Muscle layer of colon (tissue), 2 donors: ENCODE measurements at regions not wholly inside any gene's neighbourhood (a gene's known extent, or its start where the extent isn't known, plus 50 kb on each side); places are given as distances from the start of the nearest gene placed in this dataset.

Experiments used
- H3K27ac ChIP-seq: one replicate; pipeline ENCODE4 v1.7.0; 2013; ENCODE audit warnings: low read depth, mild to moderate bottlenecking, low read length, moderate library complexity
- H3K27me3 ChIP-seq, 2 donors: one replicate each; pipeline ENCODE4 v1.7.0; 2013; ENCODE audit warnings: low read length in 2 of 2, mild to moderate bottlenecking in 2 of 2; ENCODE audit not compliant: insufficient read depth in 2 of 2, control insufficient read depth in 1 of 2
- H3K36me3 ChIP-seq: one replicate; pipeline ENCODE4 v1.7.0; 2013; ENCODE audit warnings: mild to moderate bottlenecking, low read length; ENCODE audit not compliant: insufficient read depth
- H3K4me1 ChIP-seq: one replicate; pipeline ENCODE4 v1.7.0; 2013; ENCODE audit warnings: mild to moderate bottlenecking, low read length; ENCODE audit not compliant: insufficient read depth
- H3K4me3 ChIP-seq, 2 donors: one replicate each; pipeline ENCODE4 v1.7.0; 2013; ENCODE audit warnings: low read length in 2 of 2, low read depth in 1 of 2, mild to moderate bottlenecking in 1 of 2, moderate library complexity in 1 of 2
- H3K9ac ChIP-seq: one replicate; pipeline ENCODE4 v1.7.0; 2013; ENCODE audit warnings: low read length
- H3K9me3 ChIP-seq: one replicate; pipeline ENCODE4 v1.7.0; 2013; ENCODE audit warnings: mild to moderate bottlenecking, low read length
- donor health status: abdominal sarcoma.
- donor health status: Adenocarcinoma of cecum.

DNA sequence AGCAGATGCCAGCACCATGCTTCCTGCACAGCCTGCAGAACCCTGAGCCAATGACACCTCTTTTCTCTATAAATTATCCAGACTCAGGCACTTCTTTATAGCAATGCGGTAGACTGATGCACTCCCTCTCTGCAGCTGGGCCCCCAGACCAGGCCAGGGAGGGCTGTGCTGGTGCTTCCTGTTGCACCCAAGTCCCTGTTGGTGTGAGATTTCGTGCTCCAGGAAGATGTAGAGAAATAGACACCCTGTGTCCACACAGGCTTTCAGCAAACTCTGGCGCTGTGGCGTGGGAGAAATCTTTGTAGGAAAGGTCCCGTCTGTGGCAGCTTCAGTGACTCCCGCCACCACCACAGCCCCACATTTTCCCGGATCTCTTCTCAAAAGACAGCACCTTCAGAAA, 572.2 kb downstream of the GALR1 start:
- H3K4me3 ChIP-seq, result no peak overlapping the region
- H3K36me3 ChIP-seq, result no peaks in the 10 kb centered on the region
- H3K4me1 ChIP-seq, result no peaks in the 10 kb centered on the region
- H3K27me3 ChIP-seq, result no peaks in the 10 kb centered on the region
- H3K27ac ChIP-seq, result no peak overlapping the region
- no peak overlapping the region for H3K9ac ChIP-seq
- no peaks in the 10 kb centered on the region for H3K9me3 ChIP-seq

DNA sequence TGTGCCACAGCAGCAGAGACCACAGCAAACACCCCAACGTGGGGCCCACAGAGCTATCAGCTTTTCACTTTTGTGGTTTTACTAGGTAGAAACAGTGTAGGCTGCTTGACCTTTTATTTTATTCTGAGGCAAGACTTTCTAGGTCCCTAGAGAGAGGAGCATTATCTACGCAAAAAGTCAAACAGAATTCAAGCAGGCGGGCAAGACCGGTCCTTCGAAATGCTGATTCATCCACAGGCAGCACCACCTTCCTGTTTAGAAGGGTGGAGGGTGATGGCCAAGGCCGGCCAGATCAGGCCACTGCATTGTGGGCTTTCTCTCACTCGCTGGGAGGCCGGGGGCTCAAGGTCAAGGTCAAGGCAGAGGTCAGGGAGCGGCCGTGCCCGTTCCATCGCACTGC, 573.0 kb downstream of the GALR1 start:
- no peaks in the 10 kb centered on the region for H3K27me3 ChIP-seq
- no peak overlapping the region for H3K9ac ChIP-seq
- H3K27ac ChIP-seq, result no peak overlapping the region
- no peak overlapping the region for H3K4me3 ChIP-seq
- no peaks in the 10 kb centered on the region for H3K9me3 ChIP-seq
- H3K4me1 ChIP-seq, result no peaks in the 10 kb centered on the region
- H3K36me3 ChIP-seq, result no peaks in the 10 kb centered on the region

DNA sequence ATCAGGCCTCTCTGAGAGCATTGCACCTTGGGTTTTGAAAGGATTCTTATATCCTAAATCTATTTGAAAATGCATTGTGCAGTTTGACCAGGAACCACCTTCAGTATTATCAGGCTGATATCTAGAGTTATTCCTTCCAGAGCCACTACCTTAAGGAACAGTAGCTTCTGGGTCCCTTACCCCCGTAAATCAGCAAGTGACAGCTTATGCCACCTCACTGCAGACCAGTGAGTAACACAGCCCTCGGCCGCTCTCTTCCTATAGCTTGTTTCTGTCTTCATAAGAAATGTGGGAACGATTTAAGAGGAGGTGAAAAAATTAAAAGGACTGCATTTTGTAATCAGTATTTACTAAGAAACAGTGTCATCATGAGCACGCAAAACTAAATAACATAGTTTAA, 584.2 kb downstream of the GALR1 start:
- no peaks in the 10 kb centered on the region for H3K4me1 ChIP-seq
- no peaks in the 10 kb centered on the region for H3K9me3 ChIP-seq
- no peak overlapping the region for H3K4me3 ChIP-seq
- no peaks in the 10 kb centered on the region for H3K36me3 ChIP-seq
- no peak overlapping the region for H3K9ac ChIP-seq
- H3K27me3 ChIP-seq, result no peaks in the 10 kb centered on the region
- H3K27ac ChIP-seq, result no peak overlapping the region

DNA sequence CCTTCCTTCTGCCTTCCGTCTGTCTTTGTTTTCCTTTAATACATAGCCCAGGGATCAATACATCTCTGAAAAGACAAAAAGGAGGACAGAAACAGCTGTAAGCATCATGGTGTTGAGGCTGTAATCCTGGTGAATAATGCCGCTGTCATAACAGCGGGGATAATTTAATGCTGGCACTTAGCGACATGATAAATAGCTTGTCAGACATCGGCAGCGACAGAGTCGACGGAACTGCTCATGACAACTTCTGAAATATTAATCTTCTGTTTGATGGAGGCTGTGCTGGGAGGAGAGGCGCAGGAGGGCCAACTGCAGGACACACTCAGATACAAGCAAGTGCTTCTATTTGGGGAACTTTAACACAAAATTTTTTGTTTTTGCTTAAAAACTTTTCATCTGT, 602.2 kb downstream of the GALR1 start:
- Histone ChIP-seq H3K36me3 (no peaks in the 10 kb centered on the region), H3K27me3 (no peaks in the 10 kb centered on the region), H3K4me3 (no peak overlapping the region), H3K4me1 (no peaks in the 10 kb centered on the region), H3K9me3 (no peaks in the 10 kb centered on the region), H3K27ac (no peak overlapping the region), H3K9ac (no peak overlapping the region)

DNA sequence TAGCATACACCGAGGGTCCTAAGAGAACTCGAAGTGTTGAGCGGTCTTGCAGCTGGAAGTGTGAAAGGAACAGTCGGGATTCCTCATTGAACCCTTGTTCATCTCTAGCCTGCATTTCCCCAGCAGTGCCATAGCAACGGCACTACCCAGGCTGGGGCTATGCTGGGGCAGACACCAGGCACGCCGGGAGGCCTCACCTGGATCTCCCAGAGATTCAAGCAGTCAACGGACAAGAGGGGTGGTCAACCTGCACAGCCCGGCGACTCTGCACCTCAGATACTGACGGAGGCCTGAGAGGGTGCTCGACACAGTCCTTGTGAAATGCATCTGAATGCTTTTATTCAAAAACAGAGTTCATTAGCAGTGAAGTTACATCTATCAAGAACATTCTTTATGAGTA, 604.2 kb downstream of the GALR1 start:
- Histone ChIP-seq H3K4me1 (no peaks in the 10 kb centered on the region), H3K27ac (no peak overlapping the region), H3K36me3 (no peaks in the 10 kb centered on the region), H3K27me3 (no peaks in the 10 kb centered on the region), H3K9me3 (no peaks in the 10 kb centered on the region), H3K9ac (no peak overlapping the region), H3K4me3 (no peak overlapping the region)

DNA sequence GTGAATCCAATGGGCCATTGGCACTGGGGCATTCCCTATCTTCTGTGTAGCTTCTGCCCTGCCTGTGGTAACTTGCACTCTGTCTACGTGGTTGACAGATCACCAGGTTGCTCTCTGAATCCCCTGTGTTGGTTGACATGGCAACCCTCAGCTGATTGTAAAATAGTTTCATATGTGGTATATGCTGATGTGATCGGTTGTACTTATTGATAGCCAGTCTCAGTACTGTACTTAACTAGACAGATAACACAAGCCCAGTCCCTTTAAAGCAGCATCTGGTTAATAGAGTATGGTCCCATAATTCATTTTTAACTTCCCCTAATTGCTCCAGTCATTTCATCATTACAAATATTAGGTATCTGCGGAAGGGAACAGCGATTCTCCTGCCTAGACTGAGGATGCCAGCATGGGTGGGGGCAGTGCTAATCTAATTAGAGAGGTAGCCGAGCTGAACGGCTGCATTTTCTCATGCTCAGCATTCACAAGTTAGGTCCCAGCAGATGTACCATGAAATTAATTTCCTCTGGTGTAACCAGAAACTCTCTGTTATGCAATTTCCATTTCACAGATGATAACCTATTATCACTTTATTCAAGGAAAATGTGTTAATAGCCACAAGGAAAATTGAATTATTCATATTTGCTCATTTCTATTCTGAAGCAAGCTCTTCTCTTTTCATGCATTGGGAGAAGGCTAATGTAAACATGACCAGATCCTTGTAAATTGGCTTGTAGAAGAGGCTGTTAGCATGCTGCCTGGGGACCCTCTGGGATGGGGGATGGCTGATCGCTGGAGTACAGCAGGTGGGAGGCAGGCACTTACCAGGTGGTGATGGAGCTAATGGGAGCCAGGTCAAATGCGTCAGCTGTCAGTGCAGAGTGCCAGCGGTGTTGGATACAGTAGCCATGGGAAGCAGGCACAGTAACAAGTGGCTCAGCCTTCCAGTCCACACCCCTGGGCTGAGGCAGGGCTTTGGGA, 608.3 kb downstream of the GALR1 start:
- no peaks in the 10 kb centered on the region for H3K36me3 ChIP-seq
- no peak overlapping the region for H3K27ac ChIP-seq
- no peak overlapping the region for H3K4me3 ChIP-seq
- no peaks in the 10 kb centered on the region for H3K27me3 ChIP-seq
- H3K9me3 ChIP-seq, result no peaks in the 10 kb centered on the region
- H3K4me1 ChIP-seq, result no peaks in the 10 kb centered on the region
- no peak overlapping the region for H3K9ac ChIP-seq

DNA sequence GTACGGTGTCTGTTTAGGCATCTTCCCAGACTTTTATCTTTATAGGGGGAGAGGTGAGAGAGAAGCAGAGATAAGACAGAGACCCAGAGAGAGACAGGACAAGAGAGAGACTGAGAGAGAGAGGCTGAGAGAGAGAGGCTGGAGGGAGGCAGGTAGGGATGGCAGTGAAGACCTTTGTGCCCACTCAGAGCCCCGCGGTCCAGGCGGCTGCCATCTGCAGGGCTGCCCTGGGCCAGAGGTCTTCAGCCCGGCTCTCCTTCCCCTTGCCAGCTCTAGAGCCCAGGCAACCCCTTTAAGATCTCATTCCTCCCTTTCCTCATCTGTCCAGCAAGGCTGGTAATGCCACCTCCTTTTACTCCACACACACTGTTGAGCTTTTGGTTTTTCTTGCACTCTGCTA, 610.0 kb downstream of the GALR1 start:
- Histone ChIP-seq H3K27me3 (no peaks in the 10 kb centered on the region), H3K9me3 (no peaks in the 10 kb centered on the region), H3K9ac (no peak overlapping the region), H3K4me1 (no peaks in the 10 kb centered on the region), H3K4me3 (no peak overlapping the region), H3K27ac (no peak overlapping the region), H3K36me3 (no peaks in the 10 kb centered on the region)

DNA sequence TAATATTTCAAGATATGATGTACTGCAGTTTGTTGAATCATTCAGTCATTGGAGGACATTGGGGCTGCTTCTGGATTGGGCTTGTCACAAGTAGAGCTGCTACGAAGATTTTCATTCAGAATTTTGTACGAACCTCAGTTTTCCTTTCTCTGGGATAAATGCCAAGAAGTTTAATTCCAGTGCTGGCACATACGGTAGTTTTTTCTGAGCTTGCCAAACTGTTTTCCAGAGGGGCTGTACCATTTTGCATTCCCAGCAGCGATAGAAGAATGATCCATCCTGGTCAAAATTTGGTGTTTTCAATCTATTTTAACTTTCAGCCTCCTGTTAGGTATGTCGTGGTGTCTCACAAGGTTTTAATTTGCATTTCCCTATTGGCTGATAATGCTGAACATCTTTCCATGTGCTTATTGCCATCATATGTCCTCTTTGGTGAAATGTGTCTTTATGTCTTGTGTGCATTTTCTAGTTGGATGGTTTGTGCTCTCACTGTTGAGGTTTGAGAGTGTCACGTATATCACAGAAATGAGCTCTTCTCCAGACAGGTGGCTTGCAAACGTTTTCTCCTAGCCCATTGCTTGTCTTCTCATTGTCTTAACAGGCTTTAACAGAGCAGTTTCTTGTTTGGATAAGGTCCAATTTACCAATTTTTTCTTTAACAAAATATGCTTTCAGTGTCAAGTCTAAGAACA, 612.6 kb downstream of the GALR1 start:
- H3K27ac ChIP-seq, result no peak overlapping the region
- H3K9ac ChIP-seq, result no peak overlapping the region
- no peaks in the 10 kb centered on the region for H3K4me1 ChIP-seq
- no peaks in the 10 kb centered on the region for H3K36me3 ChIP-seq
- no peak overlapping the region for H3K4me3 ChIP-seq
- no peaks in the 10 kb centered on the region for H3K27me3 ChIP-seq
- H3K9me3 ChIP-seq, result no peaks in the 10 kb centered on the region

DNA sequence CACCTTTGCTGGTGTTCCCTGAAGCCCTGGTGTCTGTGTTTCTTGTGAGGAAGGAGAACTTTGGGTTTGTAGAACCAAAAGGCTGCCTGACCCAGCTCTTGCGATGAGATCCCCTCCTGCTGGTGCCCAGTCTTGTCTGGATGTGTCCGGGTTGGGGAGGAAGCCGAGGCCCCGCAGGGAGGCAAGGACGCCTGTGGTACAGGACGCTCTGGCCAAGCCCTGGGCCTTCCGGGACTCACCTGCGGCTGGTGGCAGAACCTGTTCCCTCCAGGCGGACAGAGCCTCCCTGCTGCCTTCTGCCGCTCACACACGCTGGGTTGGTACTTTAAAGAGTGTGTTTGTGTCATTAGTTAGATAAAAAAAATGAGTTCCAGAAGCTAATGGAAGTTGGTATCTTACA, 616.2 kb downstream of the GALR1 start:
- no peak overlapping the region for H3K4me3 ChIP-seq
- H3K27ac ChIP-seq, result no peak overlapping the region
- no peaks in the 10 kb centered on the region for H3K36me3 ChIP-seq
- H3K27me3 ChIP-seq, result no peaks in the 10 kb centered on the region
- no peak overlapping the region for H3K9ac ChIP-seq
- no peaks in the 10 kb centered on the region for H3K4me1 ChIP-seq
- H3K9me3 ChIP-seq, result no peaks in the 10 kb centered on the region

DNA sequence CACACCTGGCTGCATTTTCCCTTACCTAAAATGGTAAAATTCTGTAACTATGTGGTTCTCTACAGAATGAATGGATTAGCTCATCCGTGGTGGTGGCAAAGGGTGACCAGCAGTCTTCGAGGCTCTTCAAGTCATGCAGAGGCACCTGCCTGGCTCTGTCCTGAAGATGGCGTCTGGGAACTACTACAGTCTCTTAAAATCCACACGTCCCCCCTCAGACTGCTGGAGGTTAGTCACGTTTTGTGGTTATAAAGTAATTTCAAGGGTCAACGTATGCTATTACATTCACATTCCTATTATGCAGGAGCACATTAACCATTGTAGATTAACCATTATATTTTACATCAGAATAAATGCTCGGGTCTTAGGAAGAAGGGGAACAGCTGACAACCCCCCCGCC, 616.7 kb downstream of the GALR1 start:
- H3K9me3 ChIP-seq, result no peaks in the 10 kb centered on the region
- no peak overlapping the region for H3K27ac ChIP-seq
- no peak overlapping the region for H3K9ac ChIP-seq
- H3K27me3 ChIP-seq, result no peaks in the 10 kb centered on the region
- H3K4me1 ChIP-seq, result no peaks in the 10 kb centered on the region
- H3K4me3 ChIP-seq, result no peak overlapping the region
- H3K36me3 ChIP-seq, result no peaks in the 10 kb centered on the region

DNA sequence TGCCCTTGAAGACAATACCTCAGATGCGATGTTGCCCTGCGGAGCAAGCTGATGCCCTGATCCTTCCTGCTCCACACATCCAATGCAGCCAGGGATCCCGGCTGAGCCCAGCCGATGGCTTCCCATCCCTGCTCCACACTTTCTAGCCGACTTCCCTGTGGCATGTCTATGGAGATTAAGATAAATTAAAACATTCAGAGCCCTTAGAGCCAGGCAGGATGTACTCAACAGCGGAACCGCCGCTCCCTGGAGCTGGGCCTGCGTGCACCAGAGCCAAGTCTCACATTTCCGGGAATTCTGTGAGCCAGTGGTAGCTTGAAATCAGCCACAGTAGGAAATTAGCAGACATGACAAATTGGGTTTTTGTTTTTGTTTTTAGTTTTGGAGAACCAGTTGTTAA, 620.6 kb downstream of the GALR1 start:
- no peaks in the 10 kb centered on the region for H3K27me3 ChIP-seq

More for the DNA sequence above, 620.6 kb downstream of the GALR1 start:
- no peaks in the 10 kb centered on the region for H3K4me1 ChIP-seq
- H3K9me3 ChIP-seq, result no peaks in the 10 kb centered on the region
- no peak overlapping the region for H3K9ac ChIP-seq
- no peak overlapping the region for H3K4me3 ChIP-seq
- no peak overlapping the region for H3K27ac ChIP-seq
- H3K36me3 ChIP-seq, result no peaks in the 10 kb centered on the region
